ENCODE measurements at regions not wholly inside any gene's neighbourhood (a gene's known extent, or its start where the extent isn't known, plus 50 kb on each side); places are given as distances from the start of the nearest gene placed in this dataset.
"Not testable (repeated sequence)": the region's sequence is repeated elsewhere in the genome, so short reads cannot be mapped to it uniquely, and the experiment has no call there.

DNA sequence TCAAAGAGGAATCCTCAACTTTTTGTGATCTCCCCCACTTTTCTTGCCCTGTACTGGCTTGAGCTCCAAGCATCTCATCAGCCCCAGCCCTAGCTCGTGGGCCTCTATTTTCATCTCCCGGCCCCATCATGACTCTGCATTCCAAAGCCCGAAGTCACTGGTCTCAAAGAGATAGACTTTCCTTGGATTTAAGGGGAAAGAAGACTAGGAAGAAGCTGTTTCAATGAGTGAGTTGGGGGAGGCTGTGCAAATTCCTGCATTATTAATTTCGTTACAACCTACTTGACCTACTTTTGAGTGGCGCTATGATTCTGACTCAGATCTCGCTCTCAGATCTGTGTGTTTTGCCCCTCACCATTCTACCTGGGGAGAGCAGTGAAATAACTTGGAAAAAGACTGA lies 266.6 kb upstream of the TBL1XR1 start:
- no peak for DNase-seq

DNA sequence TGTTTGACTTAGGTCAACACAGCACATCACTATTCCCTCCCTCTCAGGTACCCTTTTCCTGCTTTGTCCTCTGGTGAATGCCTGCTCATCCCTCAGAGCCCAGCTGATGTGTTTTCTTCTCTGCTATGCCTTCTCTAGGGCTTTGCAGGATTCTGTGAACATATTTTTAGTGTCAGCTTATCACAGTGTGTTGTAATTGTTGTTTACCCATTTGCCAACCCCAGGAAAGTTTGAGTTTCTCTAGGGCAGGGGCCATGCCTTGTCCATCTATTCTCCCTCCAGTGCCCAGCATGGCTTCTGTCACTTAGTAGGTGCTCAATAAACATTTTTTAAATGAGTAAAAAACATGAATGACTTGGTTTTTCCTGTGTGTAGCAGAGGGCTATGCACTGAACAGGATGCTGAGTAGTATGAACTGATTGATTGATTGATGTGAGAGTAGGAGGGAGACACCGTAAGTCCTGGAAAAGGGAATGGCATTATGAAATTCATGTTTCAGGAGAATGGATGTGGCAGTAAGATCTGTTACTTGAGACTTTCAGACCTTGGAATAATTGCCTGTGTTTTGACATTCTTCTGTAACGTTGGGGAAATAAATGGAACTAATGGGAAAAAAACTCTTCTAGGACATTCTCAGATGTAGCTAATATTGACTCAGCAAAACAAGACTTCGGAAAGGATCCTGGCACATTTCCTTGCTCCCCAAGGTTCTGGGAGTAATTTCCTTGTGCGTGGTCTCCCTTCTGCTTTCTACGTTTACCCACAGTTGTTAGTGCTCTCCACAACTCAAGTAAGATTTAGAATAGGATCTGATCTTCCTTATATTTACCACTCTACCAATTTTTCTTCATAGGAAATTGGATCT lies 267.3 kb upstream of the TBL1XR1 start:
- no peak for DNase-seq

DNA sequence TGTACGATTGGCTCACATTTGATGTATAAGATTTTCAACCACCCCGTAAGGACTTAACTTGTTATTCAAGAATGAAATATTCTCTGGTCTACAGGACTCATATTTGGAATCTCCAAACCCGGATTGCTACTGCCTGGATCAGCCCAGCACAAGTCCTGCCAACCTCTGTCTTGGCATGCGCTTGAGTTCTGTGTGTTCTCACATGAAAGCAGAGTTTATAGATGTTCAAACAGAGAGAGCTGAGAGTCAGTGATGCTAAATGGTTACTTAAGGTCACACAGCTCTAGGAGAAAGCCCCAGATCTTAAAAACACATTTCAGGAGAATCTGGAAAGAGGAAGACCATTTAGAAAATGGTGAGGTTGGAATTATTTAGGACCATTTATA lies 268.0 kb upstream of the TBL1XR1 start:
- no peak for DNase-seq

DNA sequence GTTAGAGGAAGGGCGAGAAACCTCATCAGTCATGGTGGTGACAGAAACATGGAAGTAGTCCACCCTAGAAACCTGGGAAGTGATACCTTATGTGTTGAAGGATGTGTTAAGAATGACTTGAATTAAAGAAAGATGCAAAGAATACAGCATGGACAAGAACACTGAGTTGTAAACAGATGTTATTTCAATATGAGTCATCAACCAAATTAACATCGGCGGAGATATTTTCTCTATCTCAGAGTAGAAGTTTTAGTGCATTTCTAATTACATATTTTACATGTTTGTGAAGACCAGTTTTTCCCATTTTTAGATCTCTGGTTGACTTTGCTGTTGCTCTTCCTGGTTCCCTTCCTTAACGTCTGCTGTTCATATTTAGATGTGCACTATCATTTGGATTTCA lies 268.8 kb upstream of the TBL1XR1 start:
- no peak for DNase-seq

DNA sequence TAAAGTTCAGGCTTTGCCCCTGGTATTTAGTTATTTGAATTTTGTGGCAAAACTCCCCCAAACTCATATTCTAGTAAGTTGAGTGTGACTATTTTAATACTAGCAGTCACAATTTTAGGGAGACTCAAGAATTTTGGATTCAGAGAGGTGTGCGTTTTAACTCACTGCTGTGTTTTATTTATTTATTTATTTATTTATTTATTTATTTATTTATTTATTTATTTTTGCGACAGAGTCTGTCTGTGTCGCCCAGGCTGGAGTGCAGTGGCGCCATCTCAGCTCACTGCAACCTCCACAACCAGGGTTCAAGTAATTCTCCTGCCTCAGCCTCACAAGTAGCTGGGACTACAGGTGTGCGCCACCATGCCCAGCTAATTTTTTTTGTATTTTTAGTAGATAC lies 269.3 kb upstream of the TBL1XR1 start:
- not testable (repeated sequence) for DNase-seq

DNA sequence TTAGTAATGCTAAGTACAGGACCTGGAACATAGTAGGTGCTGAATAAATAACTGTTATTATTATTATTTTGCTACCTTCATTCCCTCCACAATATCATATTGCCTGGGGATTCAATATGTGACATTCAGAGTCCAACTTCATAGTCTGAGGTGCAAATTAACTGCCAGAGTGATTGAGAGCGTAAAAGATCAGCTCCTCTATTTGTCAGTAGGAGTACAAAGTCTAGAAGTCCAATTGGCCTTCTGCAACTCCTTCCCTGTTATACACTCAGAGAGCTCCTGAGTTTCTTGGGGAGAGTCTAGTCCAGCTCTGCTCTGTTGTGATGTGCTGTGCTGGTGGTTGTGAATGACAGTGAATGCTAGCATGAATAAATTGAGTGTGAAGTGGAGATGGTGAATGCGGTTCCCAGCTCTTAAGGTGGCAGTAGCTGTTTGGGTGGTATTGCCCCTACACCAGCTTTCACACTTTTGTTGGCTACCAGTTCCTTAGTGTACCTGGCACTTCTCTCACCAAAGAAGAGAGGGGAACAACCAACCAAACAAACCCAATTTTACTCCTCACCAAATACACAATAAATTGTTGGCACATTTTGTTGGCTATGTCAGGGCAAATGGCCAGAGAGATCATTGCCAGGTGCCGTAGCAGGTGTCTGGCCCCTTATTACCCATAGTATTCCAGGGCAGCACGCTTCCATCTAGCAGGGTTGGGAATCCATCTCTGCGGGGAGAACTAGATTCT lies 270.1 kb upstream of the TBL1XR1 start:
- DNase-seq: no peak

DNA sequence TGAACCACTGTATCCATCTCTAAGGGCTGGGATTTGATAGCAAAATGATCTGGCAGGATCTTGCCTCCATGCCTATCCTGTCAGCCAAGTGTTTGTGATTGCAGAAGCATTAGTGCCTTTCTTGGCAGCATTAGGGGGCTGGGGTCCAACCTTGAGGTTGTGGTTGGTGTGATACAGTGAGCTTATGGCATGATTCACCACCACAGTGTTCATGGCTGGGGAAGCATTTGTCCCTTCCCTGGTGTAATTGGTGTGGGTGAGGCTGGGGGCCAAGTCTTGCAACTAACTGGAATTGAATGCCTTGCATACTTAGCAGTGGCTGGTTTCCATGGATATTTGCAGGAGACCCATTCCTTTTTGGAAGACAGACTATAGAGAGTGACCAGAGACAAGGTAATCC lies 271.0 kb upstream of the TBL1XR1 start:
- DNase-seq: no peak

DNA sequence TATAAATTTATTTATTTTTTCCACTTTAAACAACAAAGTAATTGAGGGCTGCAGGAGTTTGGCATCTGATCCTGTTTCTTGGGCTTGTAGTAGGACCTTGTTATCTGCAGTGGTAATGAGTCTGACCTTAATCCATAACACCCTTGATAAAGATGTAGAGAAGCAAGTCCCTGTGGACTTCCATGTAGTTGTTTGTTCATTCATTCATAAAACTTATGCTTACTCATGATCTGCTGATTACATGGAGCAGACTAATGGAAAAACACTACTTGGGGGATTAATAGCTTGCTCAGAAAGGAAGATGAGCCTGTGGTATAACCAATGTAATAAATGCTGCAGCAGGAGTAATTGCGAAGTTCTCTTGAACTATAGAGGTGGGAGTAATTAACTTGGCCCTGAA lies 271.5 kb upstream of the TBL1XR1 start:
- no peak for DNase-seq

DNA sequence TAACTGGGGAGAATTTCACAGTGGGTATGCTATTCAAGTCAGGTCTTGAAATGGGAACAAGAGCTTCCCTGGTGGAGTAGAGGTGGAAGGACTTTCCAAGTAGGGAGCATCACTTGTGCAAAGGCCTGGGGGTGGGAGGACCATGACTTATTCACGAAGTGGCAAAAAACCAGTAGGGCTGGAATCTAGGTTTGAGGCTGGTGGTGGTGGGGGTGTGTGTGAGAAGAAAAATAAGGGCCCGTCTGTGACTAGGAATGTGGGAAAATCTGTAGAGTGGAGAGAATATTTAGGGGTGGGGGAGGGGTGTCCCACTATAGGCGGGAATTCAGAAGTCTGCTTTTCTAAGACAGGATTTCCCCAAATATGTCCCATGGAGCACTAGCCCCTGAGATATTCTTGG lies 271.9 kb upstream of the TBL1XR1 start:
- no peak for DNase-seq

DNA sequence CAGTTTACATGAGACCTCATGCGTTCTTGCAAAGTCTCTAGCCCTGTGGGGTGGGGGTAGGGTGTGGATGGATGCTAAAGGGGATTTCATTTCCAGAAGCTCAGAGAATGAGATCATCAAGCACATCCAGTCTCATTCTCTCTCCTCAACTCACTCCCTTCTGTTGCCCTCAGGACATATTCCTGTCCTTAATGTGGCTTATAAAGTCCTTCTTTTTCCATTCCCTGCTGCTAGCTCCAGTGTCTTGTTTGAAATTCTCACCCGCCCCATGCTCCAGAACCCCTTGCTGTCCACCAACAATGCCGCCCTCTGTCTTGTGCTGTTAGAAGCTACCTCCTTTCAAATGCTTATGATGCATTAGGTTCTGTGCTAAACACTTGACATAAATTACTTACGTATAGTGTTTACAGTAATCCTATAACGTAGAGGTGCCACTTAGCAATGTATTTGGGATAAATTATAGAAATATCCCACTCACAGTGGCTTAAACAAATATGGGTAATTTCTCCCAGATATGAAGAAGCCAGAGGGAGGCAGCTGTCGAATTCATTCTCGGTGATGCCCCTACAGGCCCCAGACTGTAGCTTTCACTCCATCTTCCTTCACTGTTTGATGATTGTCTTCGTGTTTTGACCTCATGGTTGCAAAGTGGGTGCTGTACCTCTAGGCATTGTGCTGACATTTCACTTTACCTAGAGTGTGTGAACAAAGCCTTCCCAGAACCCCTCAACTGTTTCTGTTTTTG lies 273.1 kb upstream of the TBL1XR1 start:
- no peak for DNase-seq

DNA sequence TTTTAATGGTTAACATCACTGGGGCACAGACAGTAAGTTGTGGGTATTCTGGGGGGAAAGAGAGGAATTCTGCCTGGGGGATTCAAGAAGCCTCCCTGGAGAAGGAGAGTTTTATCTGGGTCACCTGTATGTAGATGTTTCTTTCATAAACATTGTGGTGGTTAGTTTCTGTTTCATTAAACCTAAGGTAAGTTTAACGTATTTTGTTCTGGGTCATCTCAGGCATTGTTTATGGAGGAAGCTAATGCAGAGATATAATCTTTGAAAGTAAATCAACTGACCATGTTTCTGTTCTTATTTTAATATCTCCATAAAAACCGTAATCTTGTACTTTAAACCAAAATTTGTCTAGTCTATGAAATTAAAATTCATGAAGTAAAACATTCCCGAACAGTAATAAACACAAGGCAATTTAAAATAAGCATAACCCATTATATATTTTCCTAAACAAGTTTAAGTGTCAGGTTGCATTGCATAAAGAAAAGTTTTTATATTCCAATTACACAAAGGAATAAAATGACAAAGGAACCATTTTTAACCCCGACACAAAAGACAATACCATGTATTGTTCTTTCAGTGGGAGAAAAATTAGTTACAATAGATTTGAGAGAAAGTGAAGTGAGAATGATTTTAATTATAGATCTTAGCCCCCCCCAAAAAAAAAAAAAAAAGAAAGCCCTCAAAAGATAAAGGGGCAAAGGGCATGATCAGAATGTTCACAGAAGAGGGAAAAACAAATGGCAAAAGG lies 274.6 kb upstream of the TBL1XR1 start:
- DNase-seq: no peak

DNA sequence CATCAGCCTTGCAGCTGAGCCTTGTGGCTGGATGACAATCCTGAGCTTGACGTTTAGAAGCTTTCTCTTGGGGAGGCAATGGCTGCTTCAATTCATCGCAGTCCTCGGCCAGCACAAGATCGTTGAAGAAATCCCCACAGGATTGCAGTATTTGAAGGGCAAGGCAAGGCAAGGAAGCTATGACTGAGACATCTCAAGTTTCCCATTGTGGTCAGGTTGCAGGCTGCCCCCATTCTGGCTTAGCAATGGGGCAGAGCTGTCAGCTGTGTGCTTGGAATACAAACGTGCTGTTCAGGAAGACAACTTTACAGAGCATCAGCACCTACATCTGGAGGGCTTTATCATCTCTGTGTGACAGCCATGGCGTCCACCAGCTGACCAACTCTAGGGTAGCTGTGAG lies 275.9 kb upstream of the TBL1XR1 start:
- DNase-seq: no peak

DNA sequence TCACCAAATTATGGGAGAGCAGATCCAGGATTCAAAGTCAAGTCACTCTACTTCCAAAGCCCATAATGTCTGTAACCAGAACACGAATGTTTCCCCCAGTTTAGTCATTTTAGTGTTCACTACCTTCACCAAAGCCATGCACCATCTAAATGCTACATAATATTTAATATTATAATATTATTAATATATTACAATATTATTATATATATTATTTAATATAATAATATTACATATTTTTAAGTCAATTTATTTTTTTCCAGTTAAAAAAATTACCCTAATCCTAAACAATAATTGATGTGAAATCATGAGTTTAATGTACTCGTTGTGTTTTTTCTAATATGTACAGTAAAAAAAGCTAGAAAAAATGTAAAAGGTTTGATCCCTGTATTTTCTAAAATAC lies 276.6 kb upstream of the TBL1XR1 start:
- no peak for DNase-seq

DNA sequence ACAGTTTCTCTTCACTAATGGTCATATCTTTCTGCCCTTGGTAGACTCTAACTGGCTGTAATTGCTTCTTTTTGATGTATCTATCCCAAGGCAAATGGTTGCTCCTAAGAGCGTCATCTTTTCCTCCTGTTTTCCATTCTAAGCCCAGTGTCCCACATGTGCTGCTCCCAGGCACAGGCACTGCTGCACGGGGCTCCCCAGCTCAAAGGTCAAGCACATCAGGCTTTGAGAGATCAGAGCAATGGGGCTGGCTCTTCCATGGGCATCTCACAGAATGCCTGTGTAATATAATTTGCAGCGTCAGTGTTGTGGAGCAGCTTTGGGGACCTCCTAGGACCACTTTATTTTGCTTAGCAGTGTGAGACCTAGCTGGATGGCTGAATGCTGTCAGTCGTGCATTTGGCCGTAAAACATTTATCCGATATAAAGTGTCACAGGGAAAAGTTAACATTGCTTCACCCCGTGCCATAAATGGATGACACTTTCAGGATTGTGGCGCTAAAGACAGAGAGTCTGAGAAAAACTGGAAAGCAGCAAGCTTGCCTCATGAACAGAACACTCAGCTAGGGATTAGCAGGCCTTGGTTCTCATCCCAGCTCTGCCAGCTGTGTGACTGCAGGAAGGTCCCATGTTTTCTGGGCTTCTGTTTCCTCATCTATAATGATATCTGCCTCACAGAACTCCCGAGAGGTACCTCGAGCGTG lies 277.5 kb upstream of the TBL1XR1 start:
- no peak for DNase-seq

DNA sequence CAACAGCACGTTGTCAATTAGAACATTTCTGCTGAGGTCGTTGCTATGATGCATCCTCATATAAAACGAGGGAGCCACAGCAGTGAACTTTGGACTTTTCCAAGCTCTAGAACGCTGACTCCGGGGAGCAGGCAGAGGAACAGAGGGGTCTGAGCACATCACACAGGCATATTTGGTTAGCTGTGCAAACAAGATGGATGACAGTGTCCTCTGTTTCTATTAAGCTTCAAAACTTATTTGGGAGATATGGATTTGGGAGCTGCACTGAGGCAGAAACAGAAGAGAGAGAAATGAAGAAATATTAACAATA lies 278.0 kb upstream of the TBL1XR1 start:
- DNase-seq: no peak

DNA sequence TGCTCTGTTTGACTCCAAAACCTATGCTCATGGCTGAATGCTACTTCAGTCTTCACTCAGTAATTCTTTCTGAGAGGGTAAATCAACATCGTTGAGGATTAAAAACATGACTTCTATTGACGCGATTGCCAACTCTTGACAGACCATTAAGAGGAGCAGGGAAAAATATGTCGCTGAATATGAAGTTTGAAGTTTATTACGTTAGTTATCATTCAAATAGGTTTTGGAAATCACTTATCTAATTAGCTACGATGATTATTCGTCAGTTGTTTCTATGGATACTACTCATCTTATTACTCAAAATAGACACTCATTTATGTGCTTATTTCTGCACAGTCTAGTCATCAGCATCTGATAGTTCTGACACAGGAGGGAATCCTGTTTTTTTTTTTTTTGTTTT lies 279.2 kb upstream of the TBL1XR1 start:
- no peak for DNase-seq

DNA sequence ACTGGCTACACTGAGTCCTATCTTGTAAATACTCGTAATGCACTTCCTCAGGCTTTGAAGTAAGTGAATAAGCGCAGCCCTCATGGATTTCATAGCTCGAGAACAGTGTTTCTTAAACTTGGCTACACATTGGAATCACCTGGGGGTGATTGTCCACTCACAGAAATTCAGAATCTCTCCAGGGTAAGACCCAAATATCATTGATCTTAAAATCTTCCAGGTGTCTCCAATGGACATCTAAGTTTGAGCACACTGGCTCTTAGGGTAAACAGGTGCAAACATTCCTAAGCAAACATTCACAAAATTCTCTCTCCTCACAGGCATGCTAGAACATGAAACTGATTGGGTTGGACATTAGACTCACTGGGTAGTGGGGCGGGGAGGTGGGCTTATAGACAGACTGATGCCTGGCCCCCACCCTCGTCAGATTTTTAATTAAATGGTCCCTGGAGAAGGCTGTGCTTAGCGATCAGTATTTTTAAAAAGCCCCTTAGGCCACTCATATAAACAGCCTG lies 279.7 kb upstream of the TBL1XR1 start:
- DNase-seq: no peak

DNA sequence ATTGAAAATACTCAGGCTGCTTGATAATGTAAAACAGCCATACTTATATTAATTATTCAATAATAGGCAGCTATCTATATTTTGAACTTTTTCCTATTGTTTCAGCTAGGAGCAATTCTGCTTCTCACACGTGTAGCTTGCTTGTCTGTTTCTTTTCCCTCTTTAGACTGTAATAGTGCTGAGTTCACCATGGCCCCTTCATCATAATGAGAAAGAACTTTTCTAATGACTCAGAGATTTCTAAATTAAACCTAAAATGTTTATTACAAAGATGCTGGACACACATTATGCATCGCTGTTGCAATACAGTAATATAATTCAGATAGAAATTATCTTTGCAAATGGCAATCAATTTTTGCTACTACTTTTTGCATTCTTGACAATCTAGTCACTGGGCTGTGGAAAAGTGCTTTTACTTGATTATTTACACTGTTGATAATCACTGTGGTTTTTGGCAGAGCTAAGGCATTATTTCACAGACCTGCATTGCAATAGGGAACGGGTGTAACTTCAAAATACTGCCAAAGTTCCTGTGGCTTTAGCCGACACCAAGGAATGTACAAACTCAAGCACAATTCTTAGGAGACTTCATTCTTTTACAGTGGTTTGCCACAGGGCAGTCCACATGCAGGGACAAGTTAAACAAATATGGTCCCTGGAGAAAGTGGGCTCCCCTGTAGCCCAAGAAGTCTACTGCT lies 281.0 kb upstream of the TBL1XR1 start:
- DNase-seq: no peak

DNA sequence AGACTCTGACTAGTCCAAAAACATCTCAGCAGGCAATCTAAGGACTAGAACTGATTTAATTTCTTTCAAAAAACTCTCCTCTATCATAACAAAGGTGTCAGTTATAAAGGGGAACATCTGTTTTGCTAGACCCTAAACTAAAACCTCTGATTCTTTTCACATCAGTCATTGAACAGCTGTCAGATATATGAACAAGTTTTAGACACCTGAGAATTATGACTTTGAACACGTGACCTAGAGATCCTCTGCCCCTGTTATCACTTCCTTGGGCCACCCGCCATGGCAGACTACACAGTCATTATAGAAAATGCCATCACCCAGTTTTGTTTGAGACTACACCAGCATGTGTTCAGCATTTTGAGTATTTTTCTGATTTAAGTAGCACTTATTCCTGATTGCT lies 282.3 kb upstream of the TBL1XR1 start:
- no peak for DNase-seq

DNA sequence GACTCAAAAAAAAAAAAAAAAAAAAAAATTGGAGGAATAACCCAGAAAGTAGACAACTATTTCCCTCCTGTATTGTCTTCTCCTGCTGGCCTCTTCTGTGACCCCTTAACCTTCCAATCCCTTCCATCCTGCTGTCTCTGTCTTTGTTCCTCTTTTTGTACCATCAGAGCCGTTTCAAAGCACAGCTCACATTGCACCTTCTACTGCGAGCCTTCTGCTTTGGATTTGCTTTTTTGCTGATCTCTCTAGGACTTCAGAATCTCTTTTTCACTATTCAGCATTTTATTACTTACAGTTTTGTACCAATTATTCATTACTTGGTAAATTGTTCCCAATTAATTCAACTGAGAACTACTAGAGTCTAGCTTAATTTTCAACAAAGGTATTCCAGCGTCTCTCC lies 284.0 kb upstream of the TBL1XR1 start:
- no peak for DNase-seq

DNA sequence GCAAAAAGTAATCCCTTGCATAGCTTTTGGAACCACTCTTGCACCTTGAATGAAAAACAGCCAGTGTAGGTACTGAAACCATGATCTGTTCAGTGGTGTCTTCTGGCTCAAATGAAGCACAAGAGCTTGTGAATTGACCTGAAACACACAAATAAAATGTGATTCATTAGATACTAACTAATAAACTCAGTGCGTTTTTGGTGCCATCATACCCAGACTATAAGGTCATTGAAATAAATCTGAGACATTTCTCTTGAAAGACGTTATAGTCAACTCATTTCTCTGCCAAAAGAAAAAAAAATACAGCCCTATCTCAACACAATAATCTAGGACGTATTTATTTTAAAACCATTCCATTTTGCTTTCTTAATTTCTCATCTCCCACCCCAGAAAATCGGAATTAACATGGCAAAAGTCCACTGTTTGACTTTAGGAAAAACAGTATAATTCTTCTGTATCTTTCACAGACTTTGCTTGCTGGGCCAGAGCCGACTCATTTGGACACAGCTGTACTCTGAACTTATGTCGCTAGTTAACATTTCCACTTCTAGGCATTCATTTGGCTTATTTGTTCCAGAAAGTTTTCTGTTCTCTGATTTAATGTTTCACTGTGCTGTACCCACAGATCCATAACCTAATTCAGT lies 284.9 kb upstream of the TBL1XR1 start:
- DNase-seq: no peak

All from activated T-cell treated with anti-CD3 and anti-CD28 coated beads, Interleukin-2, amount 50 U/mL, for 48 hours (primary cell).